PC-9 (cell line): ENCODE measurements at regions not wholly inside any gene's neighbourhood (a gene's known extent, or its start where the extent isn't known, plus 50 kb on each side); places are given as distances from the start of the nearest gene placed in this dataset.

Experiments used
- BruUV-seq: library from RNA; stranded (reverse); fragments of 400-500 nt; replicated peaks from 2 replicates; lab custom pipeline; 2021; lab: Mats Ljungman, UMichigan
- CTCF ChIA-PET: fragments of 300-600 bp; sonication (Branson Sonifier 250); formaldehyde crosslinking; loops from one replicate; lab custom pipeline; 2022; ENCODE audit warnings: antibody characterized with exemption; lab: Charles Lee
- POLR2A ChIA-PET: fragments of 300-600 bp; sonication (Branson Sonifier 250); formaldehyde crosslinking; loops from one replicate; lab custom pipeline; 2022; ENCODE audit warnings: antibody characterized with exemption; ENCODE audit not compliant: unreplicated experiment; lab: Charles Lee
- DNase-seq, 2 experiments: peaks; one replicate each; pipeline versions ENCODE4 v3.0.0 to v3.0.0-alpha.2; 2015 to 2022; ENCODE audit warnings: mixed read lengths in 1 of 2
- H2AFZ ChIP-seq: fragments of 200-600 bp; sonication (generic); 2 replicates; pipeline ENCODE4 v1.8.1; 2017; ENCODE audit warnings: antibody characterized with exemption
- H3F3A ChIP-seq: fragments of 200-600 bp; sonication (generic); 2 replicates; pipeline ENCODE4 v1.8.1; 2017; ENCODE audit warnings: antibody characterized with exemption, mild to moderate bottlenecking, low read depth; ENCODE audit not compliant: insufficient read depth
- H3K27ac ChIP-seq: fragments of 200-600 bp; sonication (generic); 2 replicates; pipeline ENCODE4 v1.6.1; 2016; ENCODE audit warnings: mixed run types
- H3K27me3 ChIP-seq: fragments of 200-600 bp; sonication (generic); 2 replicates; pipeline ENCODE4 v1.6.1; 2016; ENCODE audit warnings: low read depth, mixed run types; ENCODE audit not compliant: insufficient read depth
- H3K36me3 ChIP-seq: fragments of 200-600 bp; sonication (generic); 2 replicates; pipeline ENCODE4 v1.6.1; 2016; ENCODE audit warnings: low read depth, mixed run types
- H3K4me1 ChIP-seq: fragments of 200-600 bp; sonication (generic); replicated peaks from 2 replicates; pipeline ENCODE4 v1.6.1; 2016; ENCODE audit warnings: mixed run types; ENCODE audit not compliant: insufficient read depth
- H3K4me2 ChIP-seq: fragments of 200-600 bp; sonication (generic); 2 replicates; pipeline ENCODE4 v1.6.1; 2017; ENCODE audit warnings: mixed run types
- H3K4me3 ChIP-seq: fragments of 200-600 bp; sonication (generic); 2 replicates; pipeline ENCODE4 v1.6.1; 2016; ENCODE audit warnings: mixed run types
- H3K79me2 ChIP-seq: fragments of 200-600 bp; sonication (generic); 2 replicates; pipeline ENCODE4 v1.6.1; 2017; ENCODE audit warnings: low read depth, mixed run types
- H3K9me2 ChIP-seq: fragments of 200-600 bp; sonication (generic); 2 replicates; pipeline ENCODE4 v1.8.1; 2017; ENCODE audit warnings: mild to moderate bottlenecking; ENCODE audit not compliant: insufficient read depth
- H3K9me3 ChIP-seq: fragments of 200-600 bp; sonication (generic); 2 replicates; pipeline ENCODE4 v1.8.1; 2016; ENCODE audit warnings: low read depth; ENCODE audit not compliant: insufficient read depth
- H4K20me1 ChIP-seq: fragments of 200-600 bp; sonication (generic); 2 replicates; pipeline ENCODE4 v1.8.1; 2017; ENCODE audit not compliant: insufficient read depth
- EZH2 ChIP-seq: fragments of 200-600 bp; sonication (generic); IDR thresholded peaks from 2 replicates; pipeline ENCODE4 v1.8.0; 2017; ENCODE audit warnings: antibody characterized with exemption, low read depth
- intact Hi-C: fragments of 100-400 bp; cut with micrococcal nuclease; formaldehyde crosslinking; loops from one replicate; pipeline ENCODE4 v1.10.0; 2022; ENCODE audit not compliant: unreplicated experiment
- TF ChIP-seq, protein P1 (sequence below): fragments of 200-600 bp; sonication (generic); conservative IDR thresholded peaks from 2 replicates; pipeline ENCODE4 v1.6.1; 2017; ENCODE audit warnings: mixed run types, antibody characterized with exemption, mild to moderate bottlenecking, moderate library complexity

DNA sequence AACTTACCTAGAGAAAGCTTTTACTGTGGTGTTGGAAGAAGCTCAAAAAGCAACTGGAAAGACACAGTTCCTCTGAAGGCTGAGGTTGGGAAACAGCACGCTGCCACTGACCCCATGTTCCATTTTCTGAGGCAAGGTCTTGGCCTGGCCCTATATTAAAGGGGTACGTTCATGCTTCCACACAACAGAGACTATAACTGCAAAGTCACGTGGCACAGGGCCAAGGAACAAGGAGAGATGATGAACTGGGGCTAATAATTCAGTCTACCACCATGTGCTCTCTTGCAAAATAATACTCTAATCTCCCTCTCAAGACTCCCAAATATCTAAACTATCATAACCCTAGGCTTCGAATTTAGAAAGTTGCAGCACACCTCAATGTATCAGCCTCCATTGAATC is 381.6 kb downstream of the DSEL start:
- no peaks in the 10 kb centered on the region for H3K4me1 ChIP-seq
- POLR2A ChIA-PET = no interaction called here
- H3K79me2 ChIP-seq = no peaks in the 10 kb centered on the region
- no peak overlapping the region for H2AFZ ChIP-seq
- no peaks in the 10 kb centered on the region for H3F3A ChIP-seq
- no peak overlapping the region for H3K4me3 ChIP-seq
- no peaks in the 10 kb centered on the region for H3K9me2 ChIP-seq
- H3K4me2 ChIP-seq = no peak overlapping the region
- no peak for DNase-seq
- no peaks in the 10 kb centered on the region for H3K27me3 ChIP-seq
- no TSS peak for BruUV-seq
- CTCF ChIA-PET = no interaction called here
- H3K27ac ChIP-seq = no peak overlapping the region
- intact Hi-C loops = no loop called here
- TF ChIP-seq EZH2 = no peak
- TF ChIP-seq, protein P1, sequence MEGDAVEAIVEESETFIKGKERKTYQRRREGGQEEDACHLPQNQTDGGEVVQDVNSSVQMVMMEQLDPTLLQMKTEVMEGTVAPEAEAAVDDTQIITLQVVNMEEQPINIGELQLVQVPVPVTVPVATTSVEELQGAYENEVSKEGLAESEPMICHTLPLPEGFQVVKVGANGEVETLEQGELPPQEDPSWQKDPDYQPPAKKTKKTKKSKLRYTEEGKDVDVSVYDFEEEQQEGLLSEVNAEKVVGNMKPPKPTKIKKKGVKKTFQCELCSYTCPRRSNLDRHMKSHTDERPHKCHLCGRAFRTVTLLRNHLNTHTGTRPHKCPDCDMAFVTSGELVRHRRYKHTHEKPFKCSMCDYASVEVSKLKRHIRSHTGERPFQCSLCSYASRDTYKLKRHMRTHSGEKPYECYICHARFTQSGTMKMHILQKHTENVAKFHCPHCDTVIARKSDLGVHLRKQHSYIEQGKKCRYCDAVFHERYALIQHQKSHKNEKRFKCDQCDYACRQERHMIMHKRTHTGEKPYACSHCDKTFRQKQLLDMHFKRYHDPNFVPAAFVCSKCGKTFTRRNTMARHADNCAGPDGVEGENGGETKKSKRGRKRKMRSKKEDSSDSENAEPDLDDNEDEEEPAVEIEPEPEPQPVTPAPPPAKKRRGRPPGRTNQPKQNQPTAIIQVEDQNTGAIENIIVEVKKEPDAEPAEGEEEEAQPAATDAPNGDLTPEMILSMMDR = no peak
- H4K20me1 ChIP-seq = no peaks in the 10 kb centered on the region
- H3K36me3 ChIP-seq = no peaks in the 10 kb centered on the region
- no peaks in the 10 kb centered on the region; the same call in 1 of the 2 replicates for H3K9me3 ChIP-seq

DNA sequence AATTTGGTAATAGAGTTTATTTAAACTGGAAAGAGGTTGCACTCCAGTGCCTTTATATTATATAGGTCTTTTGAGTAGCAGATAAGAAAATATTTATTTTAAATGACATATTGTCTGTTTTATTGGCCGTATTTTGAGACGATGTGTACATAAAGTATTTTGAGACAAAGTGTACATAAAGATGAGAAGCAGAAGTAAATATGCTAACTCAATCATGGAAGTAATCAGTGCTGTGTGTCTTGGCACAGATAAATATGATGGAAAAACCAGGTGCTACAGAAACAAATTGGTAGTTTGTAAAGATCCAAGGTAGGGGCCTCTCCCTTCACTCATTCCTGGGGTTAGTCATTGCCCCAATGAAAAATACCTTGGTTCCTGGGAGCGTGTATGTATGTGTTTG is 382.9 kb downstream of the DSEL start:
- Histone ChIP-seq H3K4me3 (no peak overlapping the region), H3K27ac (no peak overlapping the region), H3K27me3 (no peaks in the 10 kb centered on the region), H4K20me1 (no peaks in the 10 kb centered on the region), H3K9me2 (no peaks in the 10 kb centered on the region), H3F3A (no peaks in the 10 kb centered on the region), H3K4me1 (no peaks in the 10 kb centered on the region), H3K79me2 (no peaks in the 10 kb centered on the region), H3K36me3 (no peaks in the 10 kb centered on the region), H3K4me2 (no peak overlapping the region), H2AFZ (no peak overlapping the region), H3K9me3 (no peaks in the 10 kb centered on the region; the same call in none of the 2 replicates)
- no peak for DNase-seq
- intact Hi-C loops = no loop called here
- BruUV-seq = no TSS peak
- TF ChIP-seq, protein P1 = no peak
- no peak for TF ChIP-seq EZH2
- ChIA-PET CTCF (no interaction called here), POLR2A (no interaction called here)

DNA sequence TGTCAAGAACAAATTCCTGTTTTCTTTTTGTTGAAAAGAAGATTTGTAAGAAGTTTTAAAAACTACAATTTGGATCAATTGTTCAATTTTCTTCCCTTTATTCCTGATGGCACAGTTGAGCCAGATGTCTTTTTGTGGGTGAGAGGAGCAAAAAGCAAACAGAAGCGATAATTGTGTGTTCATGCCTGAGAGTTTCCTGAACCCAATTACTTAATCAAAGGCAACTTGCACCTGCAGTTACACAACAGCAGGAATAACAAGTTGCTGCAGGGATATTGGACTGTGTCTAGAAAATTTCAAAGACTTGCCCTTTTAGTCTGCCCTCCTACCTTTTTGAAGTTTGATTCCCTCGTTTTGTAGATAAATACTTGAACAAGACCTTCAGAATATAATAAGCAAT is 383.6 kb downstream of the DSEL start:
- CTCF ChIA-PET = no interaction called here
- no peak overlapping the region for H2AFZ ChIP-seq
- H4K20me1 ChIP-seq = no peaks in the 10 kb centered on the region
- no peaks in the 10 kb centered on the region for H3K79me2 ChIP-seq
- no peak overlapping the region for H3K4me3 ChIP-seq
- no TSS peak for BruUV-seq
- H3K9me3 ChIP-seq = no peaks in the 10 kb centered on the region; the same call in none of the 2 replicates
- TF ChIP-seq, protein P1 = no peak
- TF ChIP-seq EZH2 = no peak
- POLR2A ChIA-PET = no interaction called here
- H3K4me1 ChIP-seq = no peaks in the 10 kb centered on the region
- no peaks in the 10 kb centered on the region for H3K27me3 ChIP-seq
- H3F3A ChIP-seq = no peaks in the 10 kb centered on the region
- no peak for DNase-seq
- no peaks in the 10 kb centered on the region for H3K36me3 ChIP-seq
- intact Hi-C loops = no loop called here
- no peak overlapping the region for H3K27ac ChIP-seq
- no peak overlapping the region for H3K4me2 ChIP-seq
- no peaks in the 10 kb centered on the region for H3K9me2 ChIP-seq
